K562 (cell line): ENCODE measurements at regions not wholly inside any gene's neighbourhood (a gene's known extent, or its start where the extent isn't known, plus 50 kb on each side); places are given as distances from the start of the nearest gene placed in this dataset.

Source experiments
- ATAC-seq: fragments of 200-7000 bp; cut with Tn5 transposase; 3 replicates; pipeline ENCODE4 v1.9.1; 2020; ENCODE audit warnings: moderate library complexity
- BruUV-seq: library from RNA; stranded (reverse); fragments of 400-500 nt; replicated peaks from 2 replicates; lab custom pipeline; 2021; lab: Mats Ljungman, UMichigan
- CTCF ChIA-PET: fragments of 300-600 bp; formaldehyde crosslinking; extraction: SDS; loops from one replicate; lab custom pipeline; 2021; ENCODE audit warnings: low intra/inter-chr PET ratio; lab: Yijun Ruan, JAX
- POLR2A ChIA-PET: fragments of 300-600, 350-650 bp; sonication (Branson Sonifier 250); formaldehyde crosslinking; extraction: SDS; loops from one replicate; lab custom pipeline; 2021; ENCODE audit warnings: antibody characterized with exemption, inconsistent platforms; lab: Yijun Ruan, JAX
- DNase-seq, 4 experiments: peaks; one replicate each; pipeline versions ENCODE4 v3.0.0 to v3.0.0-alpha.2; 2011 to 2018; ENCODE audit warnings: low spot score in 3 of 4, mixed read lengths in 3 of 4; ENCODE audit errors: extremely low read depth in 1 of 4
- FAIRE-seq: peaks from 2 replicates; lab custom pipeline; 2011; peaks lifted over from hg19 to GRCh38; lab: Jason Lieb, UNC
- H2AFZ ChIP-seq: 2 replicates; pipeline ENCODE4 v1.6.0; 2011; ENCODE audit warnings: low read depth, low read length, control low read depth, inconsistent platforms
- H3K27ac ChIP-seq: fragments of 200-600 bp; 3 replicates; pipeline ENCODE4 v1.8.0; 2011; ENCODE audit warnings: low read depth, mild to moderate bottlenecking, control low read depth, inconsistent platforms, low read length, moderate library complexity, mixed read lengths; ENCODE audit errors: extremely low read depth
- H3K27me3 ChIP-seq, 2 experiments: fragments of 300-600 bp in 1 of 2; 2 replicates in 1 of 2; 3 replicates in 1 of 2; pipeline versions ENCODE4 v1.6.0 to v1.8.0; 2011; ENCODE audit warnings: inconsistent platforms in 2 of 2, low read length in 2 of 2, mild to moderate bottlenecking in 1 of 2, mixed read lengths in 1 of 2, moderate library complexity in 1 of 2; ENCODE audit not compliant: control insufficient read depth in 2 of 2, insufficient read depth in 2 of 2
- H3K36me3 ChIP-seq: fragments of 300-600 bp; 3 replicates; pipeline ENCODE4 v1.8.0; 2011; ENCODE audit warnings: mild to moderate bottlenecking, low read length, inconsistent platforms; ENCODE audit not compliant: control insufficient read depth, insufficient read depth
- H3K4me1 ChIP-seq, 2 experiments: fragments of 200-600 bp in 1 of 2; replicated peaks in 1 of 2; 2 replicates in 1 of 2; 3 replicates in 1 of 2; pipeline versions ENCODE4 v1.5.1 to v1.8.0; 2011; ENCODE audit warnings: inconsistent platforms in 2 of 2, low read length in 2 of 2, mild to moderate bottlenecking in 1 of 2, mixed read lengths in 1 of 2, moderate library complexity in 1 of 2; ENCODE audit not compliant: control insufficient read depth in 2 of 2, insufficient read depth in 2 of 2
- H3K4me2 ChIP-seq: 2 replicates; pipeline ENCODE4 v1.6.1; 2011; ENCODE audit warnings: low read length, control low read depth, inconsistent platforms, mixed read lengths; ENCODE audit not compliant: insufficient read depth
- H3K4me3 ChIP-seq: fragments of 200-600 bp; sonication (generic), shearing (Covaris generic); 2 replicates; pipeline ENCODE4 v1.5.1; 2016; ENCODE audit warnings: control low read depth, inconsistent platforms
- H3K79me2 ChIP-seq: fragments of 200-600 bp; 3 replicates; pipeline ENCODE4 v1.8.0; 2011; ENCODE audit warnings: low read length, inconsistent platforms; ENCODE audit not compliant: control insufficient read depth, insufficient read depth
- H3K9ac ChIP-seq, 2 experiments: 2 replicates each; pipeline versions ENCODE4 v1.6.0 to v1.6.1; 2011; ENCODE audit warnings: low read depth in 2 of 2, low read length in 2 of 2, control low read depth in 1 of 2, inconsistent platforms in 1 of 2, mild to moderate bottlenecking in 1 of 2, mixed read lengths in 1 of 2; ENCODE audit not compliant: insufficient read depth in 1 of 2
- H3K9me1 ChIP-seq: one replicate; pipeline ENCODE4 v1.6.0; 2011; ENCODE audit warnings: inconsistent platforms, mild to moderate bottlenecking, low read length, moderate library complexity; ENCODE audit not compliant: control insufficient read depth, insufficient read depth
- H3K9me3 ChIP-seq: replicated peaks from 2 replicates; pipeline ENCODE4 v1.5.1; 2011; ENCODE audit warnings: low read depth, low read length, inconsistent platforms; ENCODE audit not compliant: control insufficient read depth, insufficient read depth
- H4K20me1 ChIP-seq: replicated peaks from 2 replicates; pipeline ENCODE4 v1.6.1; 2011; ENCODE audit warnings: low read length, inconsistent platforms, mixed read lengths; ENCODE audit not compliant: control insufficient read depth, insufficient read depth
- CAMTA2 ChIP-seq: fragments of 250-450 bp; sonication (Bioruptor Pico); conservative IDR thresholded peaks from 2 replicates; pipeline ENCODE4 v1.5.1; 2022
- GATAD2A ChIP-seq: fragments of 450-650 bp; IDR thresholded peaks from 2 replicates; pipeline ENCODE4 v1.6.1; 2017
- POLR2G ChIP-seq: fragments of 200-400 bp; formaldehyde crosslinking; IDR thresholded peaks from 2 replicates; pipeline ENCODE4 v1.6.1; 2017; ENCODE audit warnings: low read depth, mild to moderate bottlenecking, antibody characterized with exemption, low read length, moderate library complexity
- SLC30A9 ChIP-seq: fragments of 250-450 bp; sonication (Bioruptor Pico); IDR thresholded peaks from 2 replicates; pipeline ENCODE4 v1.8.0; 2022; ENCODE audit warnings: mild to moderate bottlenecking, moderate library complexity
- ZNF384 ChIP-seq: IDR thresholded peaks from 2 replicates; pipeline ENCODE4 v1.6.1; 2012; ENCODE audit warnings: low read depth, low read length, improper control_type of control experiment
- WGBS: fragments of 100-300 bp; shearing (Covaris generic); methylation state at CpG from one replicate; pipeline ENCODE4 v1.1.6; 2016; ENCODE audit warnings: low coverage, mixed read lengths; ENCODE audit not compliant: insufficient coverage; ENCODE audit errors: missing lambda C conversion rate; 5-methylcytosine and 5-hydroxymethylcytosine counted together
- in situ Hi-C: fragments of 300-500 bp; cut with MboI; formaldehyde crosslinking; loops from 4 replicates; pipeline ENCODE4 v1.15.0; 2018; ENCODE audit warnings: inconsistent platforms, mixed read lengths
- intact Hi-C: fragments of 100-400 bp; cut with micrococcal nuclease; formaldehyde crosslinking; loops from 2 replicates; pipeline ENCODE4 v1.14.2; 2022
- TF ChIP-seq, protein P1 (sequence below): fragments of 250-450 bp; sonication (Bioruptor Pico); IDR thresholded peaks from 2 replicates; pipeline ENCODE4 v1.4.0; 2020; ENCODE audit warnings: borderline replicate concordance

DNA sequence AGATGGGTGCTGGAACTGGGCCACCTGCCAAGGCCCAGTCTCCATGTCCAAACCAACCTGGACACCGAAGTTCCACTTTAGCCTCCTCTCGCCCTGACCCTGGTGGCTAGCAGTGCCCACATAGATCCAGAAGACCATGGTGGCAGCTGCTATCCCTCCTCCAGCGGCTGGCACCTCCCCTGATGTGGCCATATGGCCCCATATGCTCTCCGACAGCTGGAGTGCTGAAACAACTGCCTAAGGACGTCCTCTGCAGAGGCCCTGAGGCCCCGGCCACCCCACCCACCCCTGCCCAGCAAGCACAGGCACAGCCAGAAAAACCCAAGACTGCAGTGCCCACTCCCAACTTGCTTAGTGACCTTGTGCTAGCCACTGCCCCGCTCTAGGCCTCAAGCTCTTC, 182.3 kb upstream of the LINGO1 start (continued):
- TF ChIP-seq POLR2G (no peak), ZNF384 (no peak), SLC30A9 (CRISPR knock-in tag) (no peak)

DNA sequence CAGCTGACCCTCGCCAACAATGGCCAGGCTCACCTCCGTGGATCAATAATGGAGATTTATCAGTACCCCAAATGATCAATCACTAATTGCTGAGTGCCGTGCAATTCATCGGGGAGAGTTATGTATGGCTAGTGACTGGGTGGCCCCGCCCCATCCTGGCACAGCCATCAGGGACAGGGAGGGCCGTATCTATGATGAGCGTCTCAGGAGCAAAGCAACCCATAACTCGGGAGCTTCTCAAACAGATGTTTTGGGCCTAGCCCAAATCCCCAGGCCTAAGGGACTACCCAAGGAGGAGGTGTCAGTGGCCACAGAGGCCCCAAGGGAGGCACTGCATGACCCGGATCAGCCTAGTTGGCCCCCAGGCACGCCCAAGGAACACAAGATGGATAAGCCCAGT, 180.0 kb upstream of the LINGO1 start:
- TF ChIP-seq, protein P1, sequence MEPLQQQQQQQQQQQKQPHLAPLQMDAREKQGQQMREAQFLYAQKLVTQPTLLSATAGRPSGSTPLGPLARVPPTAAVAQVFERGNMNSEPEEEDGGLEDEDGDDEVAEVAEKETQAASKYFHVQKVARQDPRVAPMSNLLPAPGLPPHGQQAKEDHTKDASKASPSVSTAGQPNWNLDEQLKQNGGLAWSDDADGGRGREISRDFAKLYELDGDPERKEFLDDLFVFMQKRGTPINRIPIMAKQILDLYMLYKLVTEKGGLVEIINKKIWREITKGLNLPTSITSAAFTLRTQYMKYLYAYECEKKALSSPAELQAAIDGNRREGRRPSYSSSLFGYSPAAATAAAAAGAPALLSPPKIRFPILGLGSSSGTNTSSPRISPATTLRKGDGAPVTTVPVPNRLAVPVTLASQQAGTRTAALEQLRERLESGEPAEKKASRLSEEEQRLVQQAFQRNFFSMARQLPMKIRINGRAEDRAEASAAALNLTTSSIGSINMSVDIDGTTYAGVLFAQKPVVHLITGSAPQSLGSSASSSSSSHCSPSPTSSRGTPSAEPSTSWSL (CRISPR knock-in tag) = no peak
- TF ChIP-seq CAMTA2 (CRISPR knock-in tag) = no peak
- no peak for TF ChIP-seq GATAD2A
- TF ChIP-seq, all 486 proteins: peak for 0
- ChIA-PET POLR2A (interaction anchor here (0.5 to 0.7 kb wide), 4 partner anchors 73 to 575 kb away, joined by 3 read pairs; no protein-coding TSS in a partner anchor), CTCF (no interaction called here)
- Histone ChIP-seq H4K20me1 (0 out of 2 replicates have a peak, but pooled peaks cover 4% of the 10 kb centered on the region), H3K27me3 (peaks cover 0 to 26% of the 10 kb centered on the region in 2 experiments; a peak in 4 of 5 replicates), H2AFZ (no peak overlapping the region), H3K79me2 (no peaks in the 10 kb centered on the region), H3K4me2 (no peak overlapping the region), H3K4me1 (peaks cover 0 to 4% of the 10 kb centered on the region in 2 experiments; a peak in 1 of 5 replicates), H3K9ac (no peak overlapping the region), H3K9me3 (no peaks in the 10 kb centered on the region), H3K9me1 (no peaks in the 10 kb centered on the region), H3K36me3 (no peaks in the 10 kb centered on the region), H3K27ac (no peak overlapping the region), H3K4me3 (no peak overlapping the region)
- BruUV-seq = no TSS peak
- intact Hi-C loops (no loop called here), in situ Hi-C loops (no loop called here)
- DNase-seq = no peak
- no peak for FAIRE-seq
- ATAC-seq = no peak
- 8% methylated on average over 10 of the region's 10 CpGs for WGBS
